ENCODE measurements at regions not wholly inside any gene's neighbourhood (a gene's known extent, or its start where the extent isn't known, plus 50 kb on each side); places are given as distances from the start of the nearest gene placed in this dataset.
"Not testable (repeated sequence)": the region's sequence is repeated elsewhere in the genome, so short reads cannot be mapped to it uniquely, and the experiment has no call there.

DNA sequence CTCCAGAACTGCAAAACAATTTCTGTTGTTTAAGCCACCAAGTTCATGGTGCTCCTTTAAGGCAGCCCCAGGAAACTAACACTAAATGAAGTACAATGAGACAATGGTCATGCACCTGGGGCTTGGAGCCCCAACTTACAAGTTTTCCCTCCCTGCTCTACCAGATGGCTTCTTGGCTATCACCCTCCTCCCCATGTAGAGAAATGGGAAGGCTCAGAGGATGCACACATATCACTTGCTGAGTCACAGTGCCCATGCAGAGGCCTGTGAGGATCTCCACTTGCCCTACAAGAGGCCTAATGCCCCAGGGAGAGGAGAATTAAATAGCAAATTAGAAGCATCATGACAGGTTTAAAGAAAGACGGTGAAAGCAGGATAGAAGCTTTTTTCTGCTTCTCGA, 270.9 kb downstream of the TTC32 start:
- H3K27ac Mint-ChIP-seq: no peak overlapping the region
- peaks cover 26% of the 10 kb centered on the region for H3K9me3 Mint-ChIP-seq
- H3K4me3 Mint-ChIP-seq: no peak overlapping the region
- H3K4me1 Mint-ChIP-seq: no peaks in the 10 kb centered on the region
- no peaks in the 10 kb centered on the region for H3K27me3 Mint-ChIP-seq (ENCODE audit: low read depth, poor library complexity)
- peaks cover 20% of the 10 kb centered on the region for H3K36me3 Mint-ChIP-seq (ENCODE audit: low read depth)
- TF ChIP-seq, protein P1, sequence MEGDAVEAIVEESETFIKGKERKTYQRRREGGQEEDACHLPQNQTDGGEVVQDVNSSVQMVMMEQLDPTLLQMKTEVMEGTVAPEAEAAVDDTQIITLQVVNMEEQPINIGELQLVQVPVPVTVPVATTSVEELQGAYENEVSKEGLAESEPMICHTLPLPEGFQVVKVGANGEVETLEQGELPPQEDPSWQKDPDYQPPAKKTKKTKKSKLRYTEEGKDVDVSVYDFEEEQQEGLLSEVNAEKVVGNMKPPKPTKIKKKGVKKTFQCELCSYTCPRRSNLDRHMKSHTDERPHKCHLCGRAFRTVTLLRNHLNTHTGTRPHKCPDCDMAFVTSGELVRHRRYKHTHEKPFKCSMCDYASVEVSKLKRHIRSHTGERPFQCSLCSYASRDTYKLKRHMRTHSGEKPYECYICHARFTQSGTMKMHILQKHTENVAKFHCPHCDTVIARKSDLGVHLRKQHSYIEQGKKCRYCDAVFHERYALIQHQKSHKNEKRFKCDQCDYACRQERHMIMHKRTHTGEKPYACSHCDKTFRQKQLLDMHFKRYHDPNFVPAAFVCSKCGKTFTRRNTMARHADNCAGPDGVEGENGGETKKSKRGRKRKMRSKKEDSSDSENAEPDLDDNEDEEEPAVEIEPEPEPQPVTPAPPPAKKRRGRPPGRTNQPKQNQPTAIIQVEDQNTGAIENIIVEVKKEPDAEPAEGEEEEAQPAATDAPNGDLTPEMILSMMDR (IDR thresholded peaks at IDR 0.05): no peak
- no peak for DNase-seq

DNA sequence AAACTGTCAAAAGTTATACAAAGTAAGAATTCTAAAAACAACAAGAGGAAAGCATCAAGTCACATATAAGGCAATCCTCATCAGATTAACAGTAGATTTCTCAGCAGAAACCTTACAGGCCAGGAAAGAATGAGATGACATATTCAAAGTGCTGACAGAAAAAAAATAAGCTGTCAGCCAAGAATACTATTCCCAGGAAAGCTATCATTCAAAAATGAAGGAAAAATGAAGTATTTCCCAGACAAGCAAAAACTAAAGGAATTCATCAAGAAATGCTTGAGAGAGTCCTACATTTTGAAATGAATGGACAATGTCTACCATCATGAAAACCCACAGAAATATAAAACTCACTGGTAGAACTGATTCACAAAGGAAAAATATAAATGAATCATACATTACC, 268.9 kb upstream of the OSR1 start:
- H3K27me3 Mint-ChIP-seq (ENCODE audit: low read depth, poor library complexity): no peaks in the 10 kb centered on the region
- H3K36me3 Mint-ChIP-seq (ENCODE audit: low read depth): peaks cover 20% of the 10 kb centered on the region
- H3K27ac Mint-ChIP-seq: no peak overlapping the region
- DNase-seq: no peak
- no peaks in the 10 kb centered on the region for H3K4me1 Mint-ChIP-seq
- no peak overlapping the region for H3K4me3 Mint-ChIP-seq
- TF ChIP-seq, protein P1 (IDR thresholded peaks at IDR 0.05): no peak
- peaks cover 27% of the 10 kb centered on the region for H3K9me3 Mint-ChIP-seq

DNA sequence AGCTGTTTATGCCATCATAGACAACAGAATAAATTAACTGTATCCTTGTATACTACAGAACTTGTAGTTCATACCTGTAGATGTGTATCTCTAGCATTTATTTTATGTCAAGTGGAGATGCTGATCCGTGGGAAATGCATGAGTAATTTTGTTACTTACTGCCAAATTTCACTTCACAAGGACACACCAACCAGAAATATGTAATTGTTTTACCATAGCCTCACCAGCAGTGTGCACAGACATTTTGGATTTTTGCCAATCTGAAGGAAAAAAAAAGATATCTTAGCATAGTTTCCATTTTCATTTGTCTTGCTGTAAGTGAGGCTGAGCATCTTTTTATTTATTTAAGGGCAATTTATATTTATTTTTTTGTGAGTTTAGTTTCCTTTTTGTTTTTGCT, 265.1 kb upstream of the OSR1 start:
- DNase-seq: no peak
- Mint-ChIP-seq H3K27ac (no peak overlapping the region), H3K36me3 (ENCODE audit: low read depth) (peaks cover 22% of the 10 kb centered on the region), H3K4me1 (no peaks in the 10 kb centered on the region), H3K4me3 (no peak overlapping the region), H3K9me3 (peaks cover 49% of the 10 kb centered on the region), H3K27me3 (ENCODE audit: low read depth, poor library complexity) (no peaks in the 10 kb centered on the region)
- TF ChIP-seq, protein P1 (IDR thresholded peaks at IDR 0.05): no peak

- Mint-ChIP-seq H3K9me3 (peaks cover 81% of the 10 kb centered on the region), H3K36me3 (ENCODE audit: low read depth) (peaks cover 41% of the 10 kb centered on the region), H3K4me1 (no peaks in the 10 kb centered on the region), H3K27ac (no peak overlapping the region), H3K4me3 (no peak overlapping the region), H3K27me3 (ENCODE audit: low read depth, poor library complexity) (peaks cover 7% of the 10 kb centered on the region)
- TF ChIP-seq, protein P1 (IDR thresholded peaks at IDR 0.05): no peak
- no peak for DNase-seq
These were observed 258.9 kb upstream of the OSR1 start for GRCh38 chr2:19617257-19617848.

DNA sequence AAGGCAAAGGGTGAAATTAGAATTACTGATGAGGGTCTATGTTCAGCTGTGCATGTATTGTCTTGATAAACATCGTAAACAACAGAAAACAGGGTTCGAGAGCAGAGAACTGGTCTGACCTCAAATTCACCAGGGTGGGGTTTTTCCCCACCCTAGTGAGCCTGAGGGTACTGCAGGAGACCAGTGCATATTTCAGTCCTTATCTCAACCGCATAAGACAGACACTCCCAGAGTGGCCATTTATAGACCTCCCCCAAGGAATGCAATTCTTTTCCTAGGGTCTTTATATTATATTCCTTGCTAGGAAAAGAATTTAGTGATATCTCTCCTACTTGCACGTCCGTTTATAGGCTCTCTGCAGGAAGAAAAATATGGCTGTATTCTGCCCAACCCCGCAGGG, 257.0 kb upstream of the OSR1 start:
- H3K27ac Mint-ChIP-seq; DNase-seq; H3K4me1 Mint-ChIP-seq; H3K4me3 Mint-ChIP-seq; H3K27me3 Mint-ChIP-seq (ENCODE audit: low read depth, poor library complexity): not testable (repeated sequence)
- H3K36me3 Mint-ChIP-seq (ENCODE audit: low read depth): peaks cover 41% of the 10 kb centered on the region
- peaks cover 76% of the 10 kb centered on the region for H3K9me3 Mint-ChIP-seq

GRCh38 chr2:19614066-19614465, 255.6 kb upstream of the OSR1 start:
- H3K9me3 Mint-ChIP-seq: peaks cover 64% of the 10 kb centered on the region
- no peak for DNase-seq

More at GRCh38 chr2:19614066-19614465, 255.6 kb upstream of the OSR1 start:
- Mint-ChIP-seq H3K27me3 (ENCODE audit: low read depth, poor library complexity) (peaks cover 7% of the 10 kb centered on the region), H3K27ac (no peak overlapping the region), H3K4me3 (no peak overlapping the region), H3K36me3 (ENCODE audit: low read depth) (peaks cover 38% of the 10 kb centered on the region), H3K4me1 (no peaks in the 10 kb centered on the region)
- TF ChIP-seq, protein P1 (IDR thresholded peaks at IDR 0.05): no peak
